ENCODE measurements at regions not wholly inside any gene's neighbourhood (a gene's known extent, or its start where the extent isn't known, plus 50 kb on each side); places are given as distances from the start of the nearest gene placed in this dataset.

GRCh38 chr4:171448919-171449481 is 364.2 kb upstream of the GALNTL6 start:
- CTCF ChIA-PET: no interaction called here
- H3K27me3 ChIP-seq (ENCODE audit: insufficient read depth, low read length): no peaks in the 10 kb centered on the region
- no peaks in the 10 kb centered on the region for H4K20me1 ChIP-seq (ENCODE audit: insufficient read depth)
- H3K36me3 ChIP-seq (ENCODE audit: control insufficient read depth in 1 of 2, insufficient read depth in 2 of 2, low read length in 2 of 2): no peaks in the 10 kb centered on the region
- H3K9me3 ChIP-seq (ENCODE audit: control insufficient read depth in 1 of 2, insufficient read depth in 1 of 2, low read depth in 1 of 2, low read length in 2 of 2): no peaks in the 10 kb centered on the region
- no peak overlapping the region for H3K9ac ChIP-seq (ENCODE audit: low read length)
- POLR2A ChIA-PET: no interaction called here
- H3K4me1 ChIP-seq (ENCODE audit: control insufficient read depth in 1 of 2, insufficient read depth in 2 of 2, low read length in 2 of 2): no peaks in the 10 kb centered on the region
- no peak overlapping the region for H3K4me3 ChIP-seq (replicated peaks in 1 of 2; ENCODE audit: low read depth in 1 of 2, low read length in 2 of 2)
- no peaks in the 10 kb centered on the region for H3K79me2 ChIP-seq (ENCODE audit: insufficient read depth, low read length)
- H3K9me2 ChIP-seq (ENCODE audit: insufficient read depth): no peaks in the 10 kb centered on the region
- BruUV-seq (replicated peaks): no TSS peak
- ATAC-seq: no peak
- H2AFZ ChIP-seq (ENCODE audit: low read depth, low read length, poor library complexity, severe bottlenecking): no peak overlapping the region
- RAD21 ChIA-PET (ENCODE audit: low non-redundant PET in 1 of 2, low total read pairs in 2 of 2, uncharacterized antibody in 2 of 2, unreplicated experiment in 2 of 2): no interaction called here
- TF ChIP-seq, protein P1, sequence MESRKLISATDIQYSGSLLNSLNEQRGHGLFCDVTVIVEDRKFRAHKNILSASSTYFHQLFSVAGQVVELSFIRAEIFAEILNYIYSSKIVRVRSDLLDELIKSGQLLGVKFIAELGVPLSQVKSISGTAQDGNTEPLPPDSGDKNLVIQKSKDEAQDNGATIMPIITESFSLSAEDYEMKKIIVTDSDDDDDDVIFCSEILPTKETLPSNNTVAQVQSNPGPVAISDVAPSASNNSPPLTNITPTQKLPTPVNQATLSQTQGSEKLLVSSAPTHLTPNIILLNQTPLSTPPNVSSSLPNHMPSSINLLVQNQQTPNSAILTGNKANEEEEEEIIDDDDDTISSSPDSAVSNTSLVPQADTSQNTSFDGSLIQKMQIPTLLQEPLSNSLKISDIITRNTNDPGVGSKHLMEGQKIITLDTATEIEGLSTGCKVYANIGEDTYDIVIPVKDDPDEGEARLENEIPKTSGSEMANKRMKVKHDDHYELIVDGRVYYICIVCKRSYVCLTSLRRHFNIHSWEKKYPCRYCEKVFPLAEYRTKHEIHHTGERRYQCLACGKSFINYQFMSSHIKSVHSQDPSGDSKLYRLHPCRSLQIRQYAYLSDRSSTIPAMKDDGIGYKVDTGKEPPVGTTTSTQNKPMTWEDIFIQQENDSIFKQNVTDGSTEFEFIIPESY (IDR thresholded peaks at IDR 0.05; ENCODE audit: extremely low read depth, insufficient replicate concordance, low read length): no peak
- TF ChIP-seq REST (IDR thresholded peaks at IDR 0.05; ENCODE audit: low read depth) (no peak), EGR1 (IDR thresholded peaks at IDR 0.05; ENCODE audit: low read depth) (no peak), SRF (IDR thresholded peaks at IDR 0.05; ENCODE audit: low read depth) (no peak), ZNF274 (IDR thresholded peaks at IDR 0.05; ENCODE audit: low read depth, low read length) (no peak), EZH2phosphoT487 (IDR thresholded peaks at IDR 0.05; ENCODE audit: borderline replicate concordance) (no peak), CEBPB (IDR thresholded peaks at IDR 0.05; ENCODE audit: low read depth) (no peak), ELF1 (IDR thresholded peaks at IDR 0.05; ENCODE audit: borderline replicate concordance, low read depth) (no peak), EZH2 (IDR thresholded peaks at IDR 0.05) (no peak), CTCF (IDR thresholded peaks at IDR 0.05 in 2 of 3, conservative IDR thresholded peaks at IDR 0.05 in 1 of 3; ENCODE audit: borderline replicate concordance in 1 of 3, insufficient read depth in 1 of 3, low read depth in 2 of 3, low read length in 2 of 3) (no peak), CBX3 (IDR thresholded peaks at IDR 0.05; ENCODE audit: low read depth) (no peak), YY1 (IDR thresholded peaks at IDR 0.05; ENCODE audit: extremely low read depth, insufficient replicate concordance, low read depth, low read length) (no peak), SIN3A (IDR thresholded peaks at IDR 0.05; ENCODE audit: low read depth) (no peak), POLR2A (IDR thresholded peaks at IDR 0.05; ENCODE audit: borderline replicate concordance, extremely low read depth, insufficient read depth, insufficient read length) (no peak)
- H3K27ac ChIP-seq (ENCODE audit: low read depth, low read length): no peak overlapping the region
- intact Hi-C loops (cut with micrococcal nuclease): no loop called here
- no peak overlapping the region for H3K4me2 ChIP-seq (ENCODE audit: low read length)
- DNase-seq (ENCODE audit: low read depth, low spot score): no peak
